ENCODE measurements at regions not wholly inside any gene's neighbourhood (a gene's known extent, or its start where the extent isn't known, plus 50 kb on each side); places are given as distances from the start of the nearest gene placed in this dataset.

- no peaks in the 10 kb centered on the region for H3K27me3 Mint-ChIP-seq (ENCODE audit: low read depth in 3 of 3)
- H3K27ac Mint-ChIP-seq, result no peak overlapping the region
- no peaks in the 10 kb centered on the region for H3K4me1 Mint-ChIP-seq
- Histone ChIP-seq H3K4me1 (ENCODE audit: control insufficient read depth in 1 of 2, insufficient read depth in 2 of 2, low read length in 2 of 2) (no peaks in the 10 kb centered on the region), H3K27me3 (ENCODE audit: control insufficient read depth in 2 of 2, insufficient read depth in 2 of 2, low read length in 2 of 2) (no peaks in the 10 kb centered on the region), H3K4me2 (replicated peaks; ENCODE audit: extremely low read depth, low read length, poor library complexity, severe bottlenecking) (no peak overlapping the region), H3K79me2 (ENCODE audit: insufficient read depth, low read length) (no peaks in the 10 kb centered on the region), H3K27ac (ENCODE audit: low read depth in 1 of 2, low read length in 2 of 2) (no peak overlapping the region), H3K9ac (ENCODE audit: insufficient read depth, low read length, poor library complexity, severe bottlenecking) (no peak overlapping the region), H2AFZ (ENCODE audit: insufficient read depth, low read depth, low read length, poor library complexity, severe bottlenecking) (no peak overlapping the region), H3K4me3 (replicated peaks in 1 of 3; ENCODE audit: low read depth in 2 of 3, low read length in 3 of 3) (no peak overlapping the region), H4K20me1 (ENCODE audit: insufficient read depth, low read length) (no peaks in the 10 kb centered on the region), H3K9me3 (replicated peaks in 1 of 2; ENCODE audit: control insufficient read depth in 1 of 2, insufficient read depth in 1 of 2, low read length in 2 of 2) (peaks cover 0 to 5% of the 10 kb centered on the region in 2 donors), H3K36me3 (replicated peaks in 1 of 2; ENCODE audit: control insufficient read depth in 1 of 2, insufficient read depth in 2 of 2, low read length in 2 of 2) (no peaks in the 10 kb centered on the region)
- no peak for DNase-seq
- intact Hi-C loops (cut with micrococcal nuclease), result no loop called here
- WGBS (ENCODE audit: insufficient coverage), result 100% methylated on average over 1 of the region's 5 CpGs
- no peak for TF ChIP-seq CTCF (IDR thresholded peaks at IDR 0.05)
- peaks cover 2 to 12% (median 5%) of the 10 kb centered on the region in 7 donors for H3K9me3 Mint-ChIP-seq
- no peaks in the 10 kb centered on the region for H3K36me3 Mint-ChIP-seq
- H3K4me3 Mint-ChIP-seq, result no peak overlapping the region
Measured at GRCh38 chr6:82651845-82652335, 288.3 kb downstream of the TPBG start.

GRCh38 chr6:82679232-82679631, 315.6 kb downstream of the TPBG start:
- no peak overlapping the region for H2AFZ ChIP-seq (ENCODE audit: insufficient read depth, low read depth, low read length, poor library complexity, severe bottlenecking)
- H3K9me3 ChIP-seq (replicated peaks in 1 of 2; ENCODE audit: control insufficient read depth in 1 of 2, insufficient read depth in 1 of 2, low read length in 2 of 2), result peaks cover 8 to 28% of the 10 kb centered on the region in 2 donors
- no peak overlapping the region for H3K9ac ChIP-seq (ENCODE audit: insufficient read depth, low read length, poor library complexity, severe bottlenecking)
- no peaks in the 10 kb centered on the region for H3K36me3 ChIP-seq (replicated peaks in 1 of 2; ENCODE audit: control insufficient read depth in 1 of 2, insufficient read depth in 2 of 2, low read length in 2 of 2)
- WGBS (ENCODE audit: insufficient coverage), result 100% methylated on average over 1 of the region's 2 CpGs
- Mint-ChIP-seq H3K4me1 (no peaks in the 10 kb centered on the region), H3K27me3 (ENCODE audit: low read depth in 3 of 3) (no peaks in the 10 kb centered on the region), H3K9me3 (peaks cover 5 to 16% (median 11%) of the 10 kb centered on the region in 7 donors), H3K4me3 (no peak overlapping the region), H3K36me3 (no peaks in the 10 kb centered on the region), H3K27ac (no peak overlapping the region)
- no peak overlapping the region for H3K4me2 ChIP-seq (replicated peaks; ENCODE audit: extremely low read depth, low read length, poor library complexity, severe bottlenecking)
- no peaks in the 10 kb centered on the region for H3K27me3 ChIP-seq (ENCODE audit: control insufficient read depth in 2 of 2, insufficient read depth in 2 of 2, low read length in 2 of 2)
- DNase-seq, result no peak
- H4K20me1 ChIP-seq (ENCODE audit: insufficient read depth, low read length), result no peaks in the 10 kb centered on the region
- TF ChIP-seq CTCF (IDR thresholded peaks at IDR 0.05), result no peak
- no peaks in the 10 kb centered on the region for H3K79me2 ChIP-seq (ENCODE audit: insufficient read depth, low read length)
- intact Hi-C loops (cut with micrococcal nuclease), result no loop called here
- H3K4me1 ChIP-seq (ENCODE audit: control insufficient read depth in 1 of 2, insufficient read depth in 2 of 2, low read length in 2 of 2), result no peaks in the 10 kb centered on the region
- H3K27ac ChIP-seq (ENCODE audit: low read depth in 1 of 2, low read length in 2 of 2), result no peak overlapping the region
- no peak overlapping the region for H3K4me3 ChIP-seq (replicated peaks in 1 of 3; ENCODE audit: low read depth in 2 of 3, low read length in 3 of 3)
